GM23248 (cell line): ENCODE measurements at regions not wholly inside any gene's neighbourhood (a gene's known extent, or its start where the extent isn't known, plus 50 kb on each side); places are given as distances from the start of the nearest gene placed in this dataset.

Experiments used
- DNase-seq: peaks from one replicate; pipeline ENCODE4 v3.0.0-alpha.2; 2015
- H2AFZ ChIP-seq: fragments of 200-600 bp; sonication (generic); 2 replicates; pipeline ENCODE4 v1.6.1; 2016; ENCODE audit warnings: antibody characterized with exemption
- H3F3A ChIP-seq: fragments of 200-600 bp; sonication (generic); 2 replicates; pipeline ENCODE4 v1.6.1; 2016; ENCODE audit warnings: mild to moderate bottlenecking, antibody characterized with exemption, mixed run types; ENCODE audit not compliant: insufficient read depth
- H3K27ac ChIP-seq: fragments of 200-600 bp; sonication (generic); 2 replicates; pipeline ENCODE4 v1.5.1; 2016; ENCODE audit warnings: mild to moderate bottlenecking
- H3K27me3 ChIP-seq: fragments of 200-600 bp; sonication (generic); replicated peaks from 2 replicates; pipeline ENCODE4 v1.6.1; 2016; ENCODE audit warnings: mild to moderate bottlenecking; ENCODE audit not compliant: insufficient read depth
- H3K36me3 ChIP-seq: fragments of 200-600 bp; sonication (generic); 2 replicates; pipeline ENCODE4 v1.6.1; 2016; ENCODE audit warnings: low read depth, mild to moderate bottlenecking
- H3K4me1 ChIP-seq: fragments of 200-600 bp; sonication (generic); 2 replicates; pipeline ENCODE4 v1.6.1; 2016; ENCODE audit warnings: mild to moderate bottlenecking; ENCODE audit not compliant: insufficient read depth
- H3K4me2 ChIP-seq: fragments of 200-600 bp; sonication (generic); one replicate; pipeline ENCODE4 v1.6.1; 2016; ENCODE audit warnings: mild to moderate bottlenecking; ENCODE audit not compliant: unreplicated experiment
- H3K4me3 ChIP-seq: fragments of 200-600 bp; sonication (generic); 2 replicates; pipeline ENCODE4 v1.5.1; 2016; ENCODE audit warnings: mild to moderate bottlenecking
- H3K79me2 ChIP-seq: fragments of 200-600 bp; sonication (generic); 2 replicates; pipeline ENCODE4 v1.6.1; 2016; ENCODE audit warnings: mild to moderate bottlenecking; ENCODE audit not compliant: insufficient read depth
- H3K9ac ChIP-seq: fragments of 200-600 bp; sonication (generic); 2 replicates; pipeline ENCODE4 v1.6.1; 2016; ENCODE audit warnings: mild to moderate bottlenecking
- H3K9me2 ChIP-seq: fragments of 200-600 bp; sonication (generic); 2 replicates; pipeline ENCODE4 v1.6.1; 2016; ENCODE audit warnings: mixed run types, mild to moderate bottlenecking, moderate library complexity; ENCODE audit not compliant: insufficient read depth
- H3K9me3 ChIP-seq: fragments of 200-600 bp; sonication (generic); one replicate; pipeline ENCODE4 v1.6.1; 2017; ENCODE audit warnings: low read depth
- H4K20me1 ChIP-seq: fragments of 200-600 bp; sonication (generic); 2 replicates; pipeline ENCODE4 v1.6.0; 2016; ENCODE audit not compliant: insufficient read depth
- EZH2 ChIP-seq: fragments of 200-600 bp; sonication (generic); IDR thresholded peaks from 2 replicates; pipeline ENCODE4 v1.6.1; 2018; ENCODE audit warnings: antibody characterized with exemption, mild to moderate bottlenecking; ENCODE audit not compliant: insufficient read depth, poor library complexity, severe bottlenecking
- EZH2phosphoT487 ChIP-seq: fragments of 200-600 bp; sonication (generic); IDR thresholded peaks from 2 replicates; pipeline ENCODE4 v1.6.1; 2018; ENCODE audit warnings: antibody characterized with exemption, moderate library complexity, mild to moderate bottlenecking, low read depth; ENCODE audit not compliant: insufficient read depth
- WGBS, 2 experiments: methylation state at CpG; one replicate each; pipeline ENCODE4 v1.1.6; 2015 to 2017; ENCODE audit warnings: low lambda C conversion rate in 2 of 2, low coverage in 1 of 2; ENCODE audit errors: missing lambda C conversion rate in 2 of 2; 5-methylcytosine and 5-hydroxymethylcytosine counted together
- in situ Hi-C: fragments of 300-500 bp; cut with MboI; formaldehyde crosslinking; loops from 2 replicates; pipeline ENCODE4 v1.15.0; 2020

GRCh38 chr1:232169436-232169835, 460.5 kb downstream of the SIPA1L2 start:
- H2AFZ ChIP-seq = no peak overlapping the region
- H3K4me3 ChIP-seq = no peak overlapping the region
- H3K9me3 ChIP-seq = no peaks in the 10 kb centered on the region
- in situ Hi-C loops = no loop called here
- H3K27ac ChIP-seq = no peak overlapping the region
- no peaks in the 10 kb centered on the region for H4K20me1 ChIP-seq
- H3F3A ChIP-seq = no peaks in the 10 kb centered on the region
- no peaks in the 10 kb centered on the region for H3K36me3 ChIP-seq
- TF ChIP-seq EZH2phosphoT487 (no peak), EZH2 (no peak)
- no peaks in the 10 kb centered on the region for H3K4me1 ChIP-seq
- H3K27me3 ChIP-seq = no peaks in the 10 kb centered on the region
- no peak overlapping the region for H3K9ac ChIP-seq
- WGBS, 2 experiments = 79 to 84% methylated on average over 5 of the region's 5 CpGs
- DNase-seq = no peak
- H3K79me2 ChIP-seq = no peaks in the 10 kb centered on the region
- no peak overlapping the region for H3K4me2 ChIP-seq
- H3K9me2 ChIP-seq = no peaks in the 10 kb centered on the region

- Histone ChIP-seq H3K9ac (no peak overlapping the region), H3K9me2 (no peaks in the 10 kb centered on the region), H3K4me2 (no peak overlapping the region), H3K36me3 (no peaks in the 10 kb centered on the region), H3K27me3 (no peaks in the 10 kb centered on the region), H3K4me3 (no peak overlapping the region), H3F3A (no peaks in the 10 kb centered on the region), H3K79me2 (no peaks in the 10 kb centered on the region), H4K20me1 (no peaks in the 10 kb centered on the region), H3K9me3 (no peaks in the 10 kb centered on the region), H2AFZ (no peak overlapping the region), H3K27ac (no peak overlapping the region), H3K4me1 (no peaks in the 10 kb centered on the region)
- no peak for DNase-seq
- in situ Hi-C loops = no loop called here
- WGBS, 2 experiments = 68 to 76% methylated on average over 2 of the region's 2 CpGs
- TF ChIP-seq EZH2phosphoT487 = no peak
- no peak for TF ChIP-seq EZH2
These were observed 461.4 kb downstream of the SIPA1L2 start for GRCh38 chr1:232168508-232168907.

GRCh38 chr1:232166942-232167341, 463.0 kb downstream of the SIPA1L2 start:
- Histone ChIP-seq H3K9ac (no peak overlapping the region), H2AFZ (no peak overlapping the region), H3K9me2 (no peaks in the 10 kb centered on the region), H3K4me3 (no peak overlapping the region), H4K20me1 (no peaks in the 10 kb centered on the region), H3K79me2 (no peaks in the 10 kb centered on the region), H3K36me3 (no peaks in the 10 kb centered on the region), H3F3A (no peaks in the 10 kb centered on the region), H3K4me1 (no peaks in the 10 kb centered on the region), H3K4me2 (no peak overlapping the region), H3K9me3 (no peaks in the 10 kb centered on the region), H3K27ac (no peak overlapping the region), H3K27me3 (no peaks in the 10 kb centered on the region)
- no peak for TF ChIP-seq EZH2
- no peak for TF ChIP-seq EZH2phosphoT487
- DNase-seq = no peak
- WGBS, 2 experiments = 53 to 57% methylated on average over 4 of the region's 4 CpGs
- in situ Hi-C loops = no loop called here

DNA sequence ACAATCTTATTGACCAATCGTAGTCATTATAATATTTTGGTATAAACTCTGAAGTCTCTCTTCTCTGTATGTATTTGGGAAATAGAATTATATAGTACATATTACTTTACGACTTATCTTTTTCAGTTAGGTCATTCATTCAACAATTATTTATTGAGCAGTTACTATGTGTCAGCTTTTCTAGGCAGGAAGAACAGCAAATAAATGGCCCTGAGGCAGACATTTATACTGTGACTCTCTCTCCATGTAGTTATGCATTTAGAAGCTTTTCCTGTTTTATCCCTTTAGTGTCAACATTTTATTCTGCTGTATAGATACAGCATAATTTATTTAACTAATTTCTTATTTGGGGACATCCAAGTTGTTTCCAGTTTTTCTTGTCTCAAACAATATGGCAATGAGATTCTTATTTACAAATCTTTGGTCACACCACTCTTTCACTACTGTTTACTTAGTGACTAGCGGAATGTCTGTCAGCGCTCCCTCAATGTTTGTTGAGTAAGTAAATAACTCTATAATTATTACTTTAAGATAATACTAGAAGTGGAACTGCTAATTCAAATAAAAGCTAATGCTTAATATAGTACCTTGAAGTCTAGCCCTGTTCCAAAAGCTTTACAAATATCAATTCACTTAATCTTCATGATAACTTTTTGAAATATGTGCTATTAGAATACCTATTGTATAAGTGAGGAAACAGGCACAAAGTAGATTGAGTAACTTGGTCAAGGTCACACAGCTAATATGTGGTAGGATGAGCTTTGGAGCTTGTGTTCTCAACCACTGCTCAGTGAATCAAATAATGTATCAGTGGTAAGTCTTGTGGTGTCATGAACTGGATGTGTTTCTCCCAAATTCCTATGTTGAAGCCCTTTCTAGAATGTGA, 465.6 kb downstream of the SIPA1L2 start:
- Histone ChIP-seq H3K4me3 (no peak overlapping the region), H4K20me1 (no peaks in the 10 kb centered on the region), H3K4me1 (no peaks in the 10 kb centered on the region), H3K9me2 (no peaks in the 10 kb centered on the region), H2AFZ (no peak overlapping the region), H3K4me2 (no peak overlapping the region), H3K79me2 (no peaks in the 10 kb centered on the region), H3F3A (no peaks in the 10 kb centered on the region), H3K36me3 (no peaks in the 10 kb centered on the region), H3K9ac (no peak overlapping the region), H3K27me3 (no peaks in the 10 kb centered on the region), H3K27ac (no peak overlapping the region), H3K9me3 (no peaks in the 10 kb centered on the region)
- DNase-seq = no peak
- in situ Hi-C loops = no loop called here
- WGBS, 2 experiments = 77 to 80% methylated on average over 4 of the region's 4 CpGs
- TF ChIP-seq EZH2 = no peak
